ENCODE measurements at regions not wholly inside any gene's neighbourhood (a gene's known extent, or its start where the extent isn't known, plus 50 kb on each side); places are given as distances from the start of the nearest gene placed in this dataset.
"Not testable (repeated sequence)": the region's sequence is repeated elsewhere in the genome, so short reads cannot be mapped to it uniquely, and the experiment has no call there.

- intact Hi-C loops (cut with micrococcal nuclease) = no loop called here
Measured at GRCh38 chr5:36778336-36778735, 98.2 kb upstream of the NIPBL start.

GRCh38 chr5:36782612-36783011, 94.0 kb upstream of the NIPBL start:
- intact Hi-C loops (cut with micrococcal nuclease) = not testable (repeated sequence)

- intact Hi-C loops (cut with micrococcal nuclease) = no loop called here
Measured at GRCh38 chr5:36786448-36787012, 90.0 kb upstream of the NIPBL start.

GRCh38 chr5:36787365-36788093, 89.0 kb upstream of the NIPBL start:
- intact Hi-C loops (cut with micrococcal nuclease) = no loop called here

GRCh38 chr5:36790847-36791246, 85.7 kb upstream of the NIPBL start:
- intact Hi-C loops (cut with micrococcal nuclease) = no loop called here

GRCh38 chr5:36792560-36793180, 83.9 kb upstream of the NIPBL start:
- intact Hi-C loops (cut with micrococcal nuclease) = no loop called here

GRCh38 chr5:36795366-36795765, 81.2 kb upstream of the NIPBL start:
- intact Hi-C loops (cut with micrococcal nuclease) = no loop called here

GRCh38 chr5:36796155-36796554, 80.4 kb upstream of the NIPBL start:
- intact Hi-C loops (cut with micrococcal nuclease) = no loop called here

- intact Hi-C loops (cut with micrococcal nuclease) = no loop called here
Measured at GRCh38 chr5:36801523-36801922, 75.0 kb upstream of the NIPBL start.

GRCh38 chr5:36802187-36802586, 74.4 kb upstream of the NIPBL start:
- intact Hi-C loops (cut with micrococcal nuclease) = no loop called here

GRCh38 chr5:36813249-36813648, 63.3 kb upstream of the NIPBL start:
- intact Hi-C loops (cut with micrococcal nuclease) = not testable (repeated sequence)

GRCh38 chr5:36815871-36816270, 60.7 kb upstream of the NIPBL start:
- intact Hi-C loops (cut with micrococcal nuclease) = no loop called here

- intact Hi-C loops (cut with micrococcal nuclease) = no loop called here
Measured at GRCh38 chr5:36820900-36821299, 55.7 kb upstream of the NIPBL start.

GRCh38 chr5:36826694-36827093, 49.9 kb upstream of the NIPBL start:
- intact Hi-C loops (cut with micrococcal nuclease) = no loop called here
